Esophagus mucosa (tissue), 1 donor: ENCODE measurements at regions not wholly inside any gene's neighbourhood (a gene's known extent, or its start where the extent isn't known, plus 50 kb on each side); places are given as distances from the start of the nearest gene placed in this dataset.
"Not testable (repeated sequence)": the region's sequence is repeated elsewhere in the genome, so short reads cannot be mapped to it uniquely, and the experiment has no call there.

Experiments used
- ATAC-seq: fragments of 200-7000 bp; cut with Tn5 transposase; one replicate; pipeline ENCODE4 v1.9.1; 2020
- donor health status: DM: yes; HTN: yes; CAD: no.

GRCh38 chr3:35950021-35950420, 310.7 kb downstream of the ARPP21 start:
- ATAC-seq = no peak

- ATAC-seq = no peak
Observed at GRCh38 chr3:35954413-35954812, 315.1 kb downstream of the ARPP21 start.

GRCh38 chr3:35965908-35966307, 326.6 kb downstream of the ARPP21 start:
- ATAC-seq = no peak

- ATAC-seq = no peak
Observed at GRCh38 chr3:35966629-35967464, 327.5 kb downstream of the ARPP21 start.

GRCh38 chr3:35968043-35968622, 328.8 kb downstream of the ARPP21 start:
- ATAC-seq = no peak

- no peak for ATAC-seq
Observed at GRCh38 chr3:35969406-35969805, 330.1 kb downstream of the ARPP21 start.

GRCh38 chr3:35970793-35971192, 331.5 kb downstream of the ARPP21 start:
- ATAC-seq = no peak

- no peak for ATAC-seq
Observed at GRCh38 chr3:35971686-35972085, 332.4 kb downstream of the ARPP21 start.

- ATAC-seq = no peak
Observed at GRCh38 chr3:35974872-35975271, 335.5 kb downstream of the ARPP21 start.

GRCh38 chr3:35986161-35986560, 346.8 kb downstream of the ARPP21 start:
- no peak for ATAC-seq

- ATAC-seq = no peak
Observed at GRCh38 chr3:35987386-35987785, 348.1 kb downstream of the ARPP21 start.

- no peak for ATAC-seq
Observed at GRCh38 chr3:35992041-35992440, 352.7 kb downstream of the ARPP21 start.

GRCh38 chr3:36011791-36012190, 368.5 kb upstream of the STAC start:
- no peak for ATAC-seq

GRCh38 chr3:36013425-36013824, 366.9 kb upstream of the STAC start:
- ATAC-seq = no peak

GRCh38 chr3:36025232-36025631, 355.1 kb upstream of the STAC start:
- no peak for ATAC-seq

- ATAC-seq = no peak
Observed at GRCh38 chr3:36032180-36033047, 347.9 kb upstream of the STAC start.

- no peak for ATAC-seq
Observed at GRCh38 chr3:36058404-36059030, 321.8 kb upstream of the STAC start.

- ATAC-seq = no peak
Observed at GRCh38 chr3:36060950-36061349, 319.4 kb upstream of the STAC start.

GRCh38 chr3:36063992-36064391, 316.3 kb upstream of the STAC start:
- no peak for ATAC-seq

- ATAC-seq = no peak
Observed at GRCh38 chr3:36065321-36065720, 315.0 kb upstream of the STAC start.

- ATAC-seq = no peak
Observed at GRCh38 chr3:36075491-36075890, 304.8 kb upstream of the STAC start.

- no peak for ATAC-seq
Observed at GRCh38 chr3:36077320-36077719, 303.0 kb upstream of the STAC start.

- ATAC-seq = not testable (repeated sequence)
Observed at GRCh38 chr3:36082958-36083357, 297.3 kb upstream of the STAC start.
